HUES6 (cell line): ENCODE measurements at regions not wholly inside any gene's neighbourhood (a gene's known extent, or its start where the extent isn't known, plus 50 kb on each side); places are given as distances from the start of the nearest gene placed in this dataset.

ENCODE experiments used
- H3K27ac ChIP-seq: 2 replicates; pipeline ENCODE4 v1.7.0; 2013; ENCODE audit warnings: low read depth, mild to moderate bottlenecking, low read length, inconsistent platforms
- H3K27me3 ChIP-seq: 2 replicates; pipeline ENCODE4 v1.6.1; 2013; ENCODE audit warnings: low read length; ENCODE audit not compliant: control insufficient read depth, insufficient read depth
- H3K36me3 ChIP-seq: 2 replicates; pipeline ENCODE4 v1.6.1; 2013; ENCODE audit warnings: low read length; ENCODE audit not compliant: control insufficient read depth, insufficient read depth
- H3K4me1 ChIP-seq: 2 replicates; pipeline ENCODE4 v1.6.1; 2013; ENCODE audit warnings: low read length; ENCODE audit not compliant: control insufficient read depth, insufficient read depth
- H3K4me3 ChIP-seq: 2 replicates; pipeline ENCODE4 v1.5.1; 2013; ENCODE audit warnings: low read depth, low read length
- H3K9ac ChIP-seq: one replicate; pipeline ENCODE4 v1.6.1; 2013; ENCODE audit warnings: mild to moderate bottlenecking, low read length
- H3K9me3 ChIP-seq: 2 replicates; pipeline ENCODE4 v1.6.1; 2013; ENCODE audit warnings: low read depth, low read length; ENCODE audit not compliant: control insufficient read depth, insufficient read depth

DNA sequence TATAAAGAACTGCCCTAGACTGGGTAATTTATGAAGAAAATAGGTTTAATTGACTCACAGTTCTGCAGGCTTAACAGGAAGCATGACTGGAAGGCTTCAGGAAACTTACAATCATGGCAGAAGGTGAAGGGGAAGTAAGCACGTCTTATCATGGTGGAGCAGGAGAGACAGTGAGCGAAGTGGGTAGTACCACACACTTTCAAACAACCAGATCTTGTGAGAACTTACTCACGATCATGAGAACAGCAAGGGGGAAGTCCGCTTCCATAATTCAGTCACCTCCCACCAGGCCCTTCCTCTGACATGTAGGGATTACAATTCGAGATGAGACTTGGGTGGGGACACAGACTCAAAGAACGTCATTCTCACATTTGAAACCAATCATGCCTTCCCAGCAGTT lies 260.1 kb upstream of the FAM98A start:
- Histone ChIP-seq H3K36me3 (no peaks in the 10 kb centered on the region), H3K27me3 (no peaks in the 10 kb centered on the region), H3K4me3 (no peak overlapping the region), H3K4me1 (no peaks in the 10 kb centered on the region), H3K27ac (no peak overlapping the region), H3K9ac (no peak overlapping the region), H3K9me3 (peaks cover 20% of the 10 kb centered on the region)

GRCh38 chr2:33848486-33848885 lies 249.4 kb upstream of the FAM98A start:
- Histone ChIP-seq H3K27me3 (no peaks in the 10 kb centered on the region), H3K9ac (no peak overlapping the region), H3K9me3 (peaks cover 29% of the 10 kb centered on the region), H3K4me1 (no peaks in the 10 kb centered on the region), H3K4me3 (no peak overlapping the region), H3K27ac (no peak overlapping the region), H3K36me3 (no peaks in the 10 kb centered on the region)

DNA sequence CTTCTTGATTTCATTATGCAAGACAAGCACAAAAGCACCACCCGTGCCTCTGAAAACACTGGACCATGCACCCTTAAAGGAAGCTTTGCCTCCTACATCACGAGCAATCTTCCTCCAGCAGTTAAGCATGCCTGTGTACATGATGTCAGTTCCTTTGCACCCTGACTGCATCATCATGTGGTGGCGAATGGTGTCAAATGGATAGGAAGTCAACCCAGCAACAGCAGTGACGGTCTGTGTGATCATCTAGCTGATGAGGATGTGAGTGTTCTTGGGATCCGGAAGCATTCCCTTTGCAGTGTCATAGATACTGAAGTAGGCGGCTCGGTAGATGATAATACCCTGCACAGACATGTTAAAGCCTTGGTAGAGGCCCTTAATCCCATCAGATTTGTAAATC lies 240.7 kb upstream of the FAM98A start:
- Histone ChIP-seq H3K4me3 (no peak overlapping the region), H3K9ac (no peak overlapping the region), H3K27me3 (no peaks in the 10 kb centered on the region), H3K9me3 (no peaks in the 10 kb centered on the region), H3K27ac (no peak overlapping the region), H3K36me3 (no peaks in the 10 kb centered on the region), H3K4me1 (no peaks in the 10 kb centered on the region)

- no peaks in the 10 kb centered on the region for H3K36me3 ChIP-seq
- H3K4me3 ChIP-seq = no peak overlapping the region
- no peaks in the 10 kb centered on the region for H3K9me3 ChIP-seq
- H3K9ac ChIP-seq = no peak overlapping the region
- no peaks in the 10 kb centered on the region for H3K27me3 ChIP-seq
- no peaks in the 10 kb centered on the region for H3K4me1 ChIP-seq
- no peak overlapping the region for H3K27ac ChIP-seq
Observed at GRCh38 chr2:33836628-33837027, 237.5 kb upstream of the FAM98A start.

GRCh38 chr2:33835911-33836310 lies 236.8 kb upstream of the FAM98A start:
- no peaks in the 10 kb centered on the region for H3K9me3 ChIP-seq

GRCh38 chr2:33822964-33823363 lies 223.9 kb upstream of the FAM98A start:
- Histone ChIP-seq H3K27ac (no peak overlapping the region), H3K9ac (no peak overlapping the region), H3K36me3 (no peaks in the 10 kb centered on the region), H3K4me1 (no peaks in the 10 kb centered on the region), H3K9me3 (no peaks in the 10 kb centered on the region), H3K27me3 (no peaks in the 10 kb centered on the region), H3K4me3 (no peak overlapping the region)

More at GRCh38 chr2:33835911-33836310, 236.8 kb upstream of the FAM98A start:
- no peak overlapping the region for H3K27ac ChIP-seq
- H3K36me3 ChIP-seq = no peaks in the 10 kb centered on the region
- no peaks in the 10 kb centered on the region for H3K4me1 ChIP-seq
- H3K9ac ChIP-seq = no peak overlapping the region
- H3K27me3 ChIP-seq = no peaks in the 10 kb centered on the region
- H3K4me3 ChIP-seq = no peak overlapping the region

DNA sequence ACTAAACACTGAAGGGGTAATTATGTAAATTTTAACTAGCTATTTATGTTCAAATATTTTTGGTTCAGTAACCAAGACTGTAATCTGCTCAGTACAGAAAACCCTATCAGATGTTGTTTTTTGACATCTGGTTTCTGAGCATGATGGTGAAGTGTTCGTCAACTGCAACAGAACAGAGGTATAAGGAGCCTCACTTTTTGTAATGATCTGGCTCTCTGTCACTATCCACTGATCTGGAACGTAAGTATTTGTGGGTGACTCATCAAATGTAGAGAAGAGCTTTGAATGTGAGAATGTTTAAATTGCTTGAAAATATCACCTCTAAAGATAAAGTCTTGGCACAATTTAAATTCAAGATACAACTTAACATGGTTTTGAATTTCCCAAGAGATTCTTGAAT lies 213.6 kb upstream of the FAM98A start:
- no peak overlapping the region for H3K27ac ChIP-seq
- H3K9me3 ChIP-seq = no peaks in the 10 kb centered on the region
- H3K4me1 ChIP-seq = peaks cover 7% of the 10 kb centered on the region; the same call in 1 of the 2 replicates
- H3K4me3 ChIP-seq = no peak overlapping the region
- no peaks in the 10 kb centered on the region for H3K36me3 ChIP-seq
- H3K9ac ChIP-seq = no peak overlapping the region
- H3K27me3 ChIP-seq = no peaks in the 10 kb centered on the region

DNA sequence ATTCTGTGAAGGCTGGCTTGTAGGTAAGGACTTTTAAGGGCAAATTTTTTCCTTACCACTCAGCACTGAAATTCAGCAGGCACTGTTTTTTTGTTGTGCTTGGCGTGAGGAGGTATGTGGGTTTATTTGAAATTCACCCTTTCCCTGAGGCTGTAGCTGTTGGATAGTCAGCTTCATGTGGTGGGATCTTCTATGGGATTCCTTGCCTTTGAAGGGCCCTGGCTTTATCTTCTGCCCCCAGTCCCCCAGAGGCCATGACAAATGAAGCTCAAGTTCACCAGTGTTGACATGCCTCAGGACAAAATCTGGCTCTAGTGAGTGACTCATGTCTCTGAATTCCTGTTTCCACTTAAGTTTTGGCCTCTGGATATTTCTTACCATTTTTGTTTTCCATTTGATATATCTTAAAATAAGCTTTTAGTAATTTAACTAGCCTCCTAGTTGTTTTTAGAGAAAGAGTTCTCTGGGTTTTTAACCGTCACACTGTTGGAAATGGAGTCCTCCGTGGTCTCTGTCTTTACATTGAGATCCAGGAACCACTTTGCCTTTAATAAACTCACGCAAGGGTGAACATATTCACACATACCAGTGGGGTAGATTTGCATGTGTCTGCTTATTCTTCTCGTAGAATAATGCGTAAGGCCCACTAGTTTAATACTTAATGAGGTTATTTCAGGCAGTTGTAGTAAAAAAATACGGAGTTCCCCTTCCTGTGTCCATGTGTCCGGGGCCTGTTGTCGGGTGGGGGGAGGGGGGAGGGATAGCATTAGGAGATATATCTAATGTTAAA lies 211.1 kb upstream of the FAM98A start:
- Histone ChIP-seq H3K4me3 (no peak overlapping the region), H3K27ac (no peak overlapping the region; the same call in 1 of the 2 replicates), H3K4me1 (peaks cover 7% of the 10 kb centered on the region; the same call in 1 of the 2 replicates), H3K36me3 (no peaks in the 10 kb centered on the region), H3K9me3 (no peaks in the 10 kb centered on the region), H3K27me3 (no peaks in the 10 kb centered on the region), H3K9ac (no peak overlapping the region)

DNA sequence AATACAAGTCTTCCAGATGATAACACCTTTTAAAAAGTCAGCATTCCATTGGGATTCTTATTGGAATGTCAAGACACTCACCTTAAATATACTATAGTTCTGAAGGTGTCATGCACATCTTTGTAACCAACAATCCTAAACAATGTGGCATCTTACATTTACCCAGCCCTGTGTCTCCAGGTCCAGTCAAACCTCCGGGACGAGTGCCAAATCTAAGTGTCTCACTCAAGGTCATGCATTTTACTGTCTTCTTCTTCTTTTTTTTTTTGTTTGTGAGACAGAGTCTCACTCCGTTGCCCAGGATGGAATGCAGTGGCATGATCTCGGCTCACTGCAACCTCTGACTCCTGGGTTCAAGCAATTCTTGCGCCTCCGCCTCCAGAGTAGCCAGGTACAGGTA lies 206.9 kb upstream of the FAM98A start:
- no peak overlapping the region for H3K4me3 ChIP-seq
- no peaks in the 10 kb centered on the region for H3K9me3 ChIP-seq
- H3K36me3 ChIP-seq = no peaks in the 10 kb centered on the region
- H3K4me1 ChIP-seq = peaks cover 2% of the 10 kb centered on the region; the same call in 1 of the 2 replicates
- no peak overlapping the region for H3K27ac ChIP-seq
- no peak overlapping the region for H3K9ac ChIP-seq
- H3K27me3 ChIP-seq = no peaks in the 10 kb centered on the region

GRCh38 chr2:33804155-33804554 lies 205.1 kb upstream of the FAM98A start:
- H3K27me3 ChIP-seq = no peaks in the 10 kb centered on the region
- H3K27ac ChIP-seq = no peak overlapping the region
- H3K4me1 ChIP-seq = no peaks in the 10 kb centered on the region
- no peaks in the 10 kb centered on the region for H3K9me3 ChIP-seq
- H3K9ac ChIP-seq = no peak overlapping the region
- no peaks in the 10 kb centered on the region for H3K36me3 ChIP-seq
- H3K4me3 ChIP-seq = no peak overlapping the region

DNA sequence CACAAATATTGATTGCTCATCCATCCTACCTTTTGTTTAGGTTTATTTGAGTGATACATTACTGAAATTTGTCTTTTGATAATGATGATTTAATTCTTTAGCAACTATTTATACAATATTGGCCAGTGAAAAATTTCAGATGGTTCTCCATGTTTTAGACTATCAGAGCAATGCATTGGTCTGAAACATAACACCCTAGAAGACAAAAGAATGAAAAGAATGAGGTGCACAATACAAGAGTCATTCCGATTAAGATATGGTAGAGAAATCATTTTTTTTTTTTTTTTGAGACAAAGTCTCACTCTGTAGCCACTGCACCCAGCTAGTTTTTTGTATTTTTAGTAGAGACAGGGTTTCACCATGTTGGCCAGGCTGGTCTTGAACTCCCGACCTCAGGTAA lies 197.4 kb upstream of the FAM98A start:
- Histone ChIP-seq H3K27me3 (no peaks in the 10 kb centered on the region), H3K9me3 (0 out of 2 replicates have a peak, but pooled peaks cover 2% of the 10 kb centered on the region), H3K36me3 (no peaks in the 10 kb centered on the region), H3K4me3 (no peak overlapping the region), H3K4me1 (no peaks in the 10 kb centered on the region), H3K9ac (no peak overlapping the region), H3K27ac (no peak overlapping the region)
